Neural cell (in vitro differentiated cells): ENCODE measurements at regions not wholly inside any gene's neighbourhood (a gene's known extent, or its start where the extent isn't known, plus 50 kb on each side); places are given as distances from the start of the nearest gene placed in this dataset.

ENCODE experiments used
- H2AFZ ChIP-seq: fragments of 200-600, 300-800 bp; sonication (generic), shearing (Covaris generic); 2 replicates; pipeline ENCODE4 v1.6.0; 2014; ENCODE audit warnings: low read depth, mild to moderate bottlenecking, antibody characterized with exemption, low read length, moderate library complexity
- H3F3A ChIP-seq: fragments of 200-600 bp; shearing (Covaris generic); 2 replicates; pipeline ENCODE4 v1.6.1; 2016; ENCODE audit warnings: mild to moderate bottlenecking, moderate library complexity, mixed read lengths, antibody characterized with exemption, low read length; ENCODE audit not compliant: insufficient read depth, poor library complexity, severe bottlenecking
- H3K27ac ChIP-seq: fragments of 200-600, 300-800 bp; sonication (generic), shearing (Covaris generic); 2 replicates; pipeline ENCODE4 v1.5.1; 2014; ENCODE audit warnings: mild to moderate bottlenecking, low read length, moderate library complexity
- H3K27me3 ChIP-seq: fragments of 300-800, 200-600 bp; sonication (generic), shearing (Covaris generic); 2 replicates; pipeline ENCODE4 v1.6.0; 2014; ENCODE audit warnings: mild to moderate bottlenecking, low read depth, low read length, moderate library complexity; ENCODE audit not compliant: insufficient read depth
- H3K36me3 ChIP-seq: fragments of 300-800, 200-600 bp; sonication (generic), shearing (Covaris generic); 2 replicates; pipeline ENCODE4 v1.5.1; 2014; ENCODE audit warnings: mild to moderate bottlenecking, antibody characterized with exemption, low read length, moderate library complexity; ENCODE audit not compliant: insufficient read depth
- H3K4me2 ChIP-seq: fragments of 300-800, 200-600 bp; sonication (generic), shearing (Covaris generic); 2 replicates; pipeline ENCODE4 v1.6.0; 2014; ENCODE audit warnings: mild to moderate bottlenecking, low read length
- H3K4me3 ChIP-seq: fragments of 300-800, 200-600 bp; sonication (generic), shearing (Covaris generic); 2 replicates; pipeline ENCODE4 v1.5.1; 2014; ENCODE audit warnings: mild to moderate bottlenecking, low read length, moderate library complexity
- H3K79me2 ChIP-seq: fragments of 200-600 bp; shearing (Covaris generic); replicated peaks from 2 replicates; pipeline ENCODE4 v1.6.0; 2014; ENCODE audit warnings: mild to moderate bottlenecking, low read length, moderate library complexity; ENCODE audit not compliant: insufficient read depth
- H3K9ac ChIP-seq: fragments of 300-800, 200-600 bp; sonication (generic), shearing (Covaris generic); 2 replicates; pipeline ENCODE4 v1.6.1; 2016; ENCODE audit warnings: mild to moderate bottlenecking, low read length, mixed read lengths
- H3K9me2 ChIP-seq: fragments of 200-600 bp; shearing (Covaris generic); 2 replicates; pipeline ENCODE4 v1.6.1; 2016; ENCODE audit warnings: mild to moderate bottlenecking, low read length, mixed read lengths; ENCODE audit not compliant: insufficient read depth
- H3K9me3 ChIP-seq: fragments of 200-600, 300-800 bp; sonication (generic), shearing (Covaris generic); 2 replicates; pipeline ENCODE4 v1.6.1; 2016; ENCODE audit warnings: mild to moderate bottlenecking, mixed run types, low read length, moderate library complexity, mixed read lengths
- H4K20me1 ChIP-seq: fragments of 200-600 bp; shearing (Covaris generic); 2 replicates; pipeline ENCODE4 v1.6.1; 2016; ENCODE audit warnings: mild to moderate bottlenecking, mixed run types; ENCODE audit not compliant: insufficient read depth
- CTCF ChIP-seq: fragments of 450-650 bp; IDR thresholded peaks from 2 replicates; pipeline ENCODE4 v1.5.1; 2014; ENCODE audit warnings: antibody characterized with exemption, mild to moderate bottlenecking, moderate library complexity; ENCODE audit not compliant: poor library complexity, severe bottlenecking
- EP300 ChIP-seq: fragments of 450-650 bp; conservative IDR thresholded peaks from 2 replicates; pipeline ENCODE4 v1.6.1; 2014; ENCODE audit warnings: antibody characterized with exemption, mild to moderate bottlenecking, moderate library complexity; ENCODE audit not compliant: poor library complexity, severe bottlenecking
- EZH2 ChIP-seq: fragments of 200-600, 300-800 bp; shearing (Covaris generic), sonication (generic); IDR thresholded peaks from 2 replicates; pipeline ENCODE4 v1.6.1; 2014; ENCODE audit warnings: antibody characterized with exemption, low read length, borderline replicate concordance, mild to moderate bottlenecking; ENCODE audit not compliant: insufficient read depth, poor library complexity, severe bottlenecking
- MXI1 ChIP-seq: fragments of 450-650 bp; conservative IDR thresholded peaks from 2 replicates; pipeline ENCODE4 v1.6.1; 2014; ENCODE audit warnings: antibody characterized with exemption, mild to moderate bottlenecking; ENCODE audit not compliant: poor library complexity, severe bottlenecking
- POLR2AphosphoS5 ChIP-seq: IDR thresholded peaks from 2 replicates; pipeline ENCODE4 v1.6.1; 2012
- RAD21 ChIP-seq: fragments of 450-650 bp; conservative IDR thresholded peaks from 2 replicates; pipeline ENCODE4 v1.6.1; 2014; ENCODE audit warnings: antibody characterized with exemption, mild to moderate bottlenecking, moderate library complexity
- REST ChIP-seq: IDR thresholded peaks from 2 replicates; pipeline ENCODE4 v1.6.1; 2012; ENCODE audit warnings: borderline replicate concordance
- SMC3 ChIP-seq: fragments of 450-650 bp; conservative IDR thresholded peaks from 2 replicates; pipeline ENCODE4 v1.6.1; 2014; ENCODE audit warnings: antibody characterized with exemption, mild to moderate bottlenecking, moderate library complexity; ENCODE audit not compliant: poor library complexity
- TAF1 ChIP-seq: IDR thresholded peaks from 2 replicates; pipeline ENCODE4 v1.6.1; 2012; ENCODE audit warnings: low read depth

DNA sequence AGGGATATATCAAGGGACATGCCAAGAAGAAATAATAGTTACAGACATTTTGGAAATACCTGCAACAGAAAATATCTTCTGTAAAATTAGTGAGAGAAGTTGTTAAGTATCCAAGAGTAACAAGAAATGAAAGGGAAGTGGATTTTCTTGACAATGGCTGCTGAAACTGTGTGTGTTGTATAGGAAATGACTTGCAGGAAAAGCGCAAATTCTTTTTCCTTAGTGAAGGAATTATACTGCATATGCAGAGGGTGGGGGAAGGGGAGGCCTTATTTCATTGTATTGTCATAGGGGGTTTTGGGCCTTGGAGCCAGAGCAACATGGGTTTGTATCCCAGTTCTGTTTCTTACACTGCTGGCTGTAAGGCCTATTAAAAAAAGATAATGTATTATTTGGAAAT is 84.4 kb upstream of the DDHD1 start:
- no peaks in the 10 kb centered on the region for H3K79me2 ChIP-seq
- no peaks in the 10 kb centered on the region for H3K27me3 ChIP-seq
- TF ChIP-seq SMC3: no peak
- TF ChIP-seq TAF1: no peak
- TF ChIP-seq CTCF: no peak
- TF ChIP-seq EP300: no peak
- no peak for TF ChIP-seq POLR2AphosphoS5
- TF ChIP-seq MXI1: no peak
- TF ChIP-seq EZH2: no peak
- TF ChIP-seq RAD21: no peak
- TF ChIP-seq REST: no peak
- no peaks in the 10 kb centered on the region for H4K20me1 ChIP-seq
- no peak overlapping the region for H2AFZ ChIP-seq
- H3K9me3 ChIP-seq: no peaks in the 10 kb centered on the region
- no peak overlapping the region for H3K4me2 ChIP-seq
- H3F3A ChIP-seq: no peaks in the 10 kb centered on the region
- H3K27ac ChIP-seq: no peak overlapping the region
- no peak overlapping the region for H3K4me3 ChIP-seq
- H3K9ac ChIP-seq: no peak overlapping the region
- H3K9me2 ChIP-seq: no peaks in the 10 kb centered on the region
- no peaks in the 10 kb centered on the region for H3K36me3 ChIP-seq

DNA sequence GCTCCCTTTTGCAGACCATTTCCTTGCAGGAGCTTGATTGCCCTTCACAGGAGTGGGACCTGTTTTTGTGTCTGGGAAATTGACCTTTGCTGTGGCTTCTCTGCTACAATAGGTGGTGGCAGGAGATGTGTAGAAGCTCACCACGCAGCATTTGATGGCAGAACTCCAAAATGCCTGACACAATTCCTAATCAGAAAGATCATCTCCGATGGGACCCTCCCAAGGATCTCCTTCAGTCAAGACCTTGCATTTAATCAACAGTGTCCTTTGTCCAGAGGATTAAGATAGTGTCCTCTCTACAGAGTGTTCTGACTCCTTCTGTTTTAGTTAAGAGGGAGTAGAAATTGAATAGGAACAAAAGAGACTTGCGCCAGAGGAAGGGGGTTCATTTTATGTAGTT is 83.6 kb upstream of the DDHD1 start:
- no peaks in the 10 kb centered on the region for H4K20me1 ChIP-seq
- no peaks in the 10 kb centered on the region for H3K36me3 ChIP-seq
- no peak overlapping the region for H3K27ac ChIP-seq
- H3K79me2 ChIP-seq: no peaks in the 10 kb centered on the region
- TF ChIP-seq RAD21: no peak
- no peak for TF ChIP-seq TAF1
- TF ChIP-seq REST: no peak
- no peak for TF ChIP-seq EP300
- TF ChIP-seq SMC3: no peak
- no peak overlapping the region for H3K9ac ChIP-seq
- no peaks in the 10 kb centered on the region for H3K27me3 ChIP-seq
- H3K9me3 ChIP-seq: no peaks in the 10 kb centered on the region
- no peaks in the 10 kb centered on the region for H3F3A ChIP-seq
- H2AFZ ChIP-seq: no peak overlapping the region
- no peaks in the 10 kb centered on the region for H3K9me2 ChIP-seq
- no peak overlapping the region for H3K4me3 ChIP-seq
- H3K4me2 ChIP-seq: no peak overlapping the region
